Right ventricle myocardium inferior (tissue), 1 donor: ENCODE measurements at regions not wholly inside any gene's neighbourhood (a gene's known extent, or its start where the extent isn't known, plus 50 kb on each side); places are given as distances from the start of the nearest gene placed in this dataset.

Experiments
- ATAC-seq: fragments of 200-7000 bp; cut with Tn5 transposase; one replicate; pipeline ENCODE4 v1.9.1; 2020; ENCODE audit warnings: mild to moderate bottlenecking, moderate library complexity
- DNase-seq: peaks from one replicate; pipeline ENCODE4 v3.0.0; 2021; ENCODE audit errors: missing footprints
- intact Hi-C: fragments of 100-400 bp; cut with DNase I; formaldehyde crosslinking; loops from one replicate; pipeline ENCODE4 v1.11.0; 2022
- donor health status: DM: no; HTN: yes; CAD: no; lungs with severe emphysema.

DNA sequence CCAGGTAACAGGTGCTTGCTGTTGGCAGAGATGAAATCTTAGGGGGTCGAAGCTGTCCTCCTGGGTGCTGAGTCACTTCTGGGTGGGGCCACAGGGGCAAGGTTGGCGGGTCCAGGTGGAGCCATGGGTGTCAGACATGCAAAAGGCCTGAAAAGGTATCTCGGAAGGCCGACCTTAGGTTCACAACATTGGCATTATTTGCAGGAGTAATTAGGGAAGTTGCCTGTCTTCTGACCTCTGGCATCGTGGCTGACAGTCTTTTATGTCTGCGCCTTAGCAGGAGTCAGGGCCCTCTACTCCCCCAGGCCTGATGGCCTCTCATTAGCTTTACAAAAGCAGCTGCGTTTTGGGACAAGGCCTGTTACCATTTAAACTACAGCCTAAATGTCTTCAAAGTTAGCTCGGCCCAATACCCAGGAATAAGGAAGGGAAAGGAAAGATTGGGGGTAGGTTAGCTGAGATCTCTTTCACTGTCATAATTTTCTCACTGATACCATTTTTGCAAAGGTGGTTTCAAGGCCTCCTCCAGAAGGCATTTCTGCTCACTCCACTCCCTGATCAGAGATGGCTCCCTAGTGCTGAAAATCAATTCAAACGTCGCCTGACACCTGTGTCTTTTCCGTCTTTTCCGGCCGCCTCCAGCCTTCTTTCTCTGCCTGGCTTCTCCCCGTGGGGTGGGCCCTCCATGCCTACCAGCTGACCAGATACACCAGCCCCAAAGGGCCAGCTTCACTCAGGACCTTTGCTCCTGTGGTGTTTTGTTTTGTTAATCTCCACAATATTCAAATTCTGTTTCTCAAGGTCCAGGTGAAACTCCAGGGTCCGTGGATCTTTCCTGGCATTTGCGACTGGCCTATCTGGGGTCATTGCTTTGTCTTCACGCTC lies 90.8 kb downstream of the RHOB start:
- no peak for ATAC-seq
- intact Hi-C loops, result no loop called here
- no peak for DNase-seq

DNA sequence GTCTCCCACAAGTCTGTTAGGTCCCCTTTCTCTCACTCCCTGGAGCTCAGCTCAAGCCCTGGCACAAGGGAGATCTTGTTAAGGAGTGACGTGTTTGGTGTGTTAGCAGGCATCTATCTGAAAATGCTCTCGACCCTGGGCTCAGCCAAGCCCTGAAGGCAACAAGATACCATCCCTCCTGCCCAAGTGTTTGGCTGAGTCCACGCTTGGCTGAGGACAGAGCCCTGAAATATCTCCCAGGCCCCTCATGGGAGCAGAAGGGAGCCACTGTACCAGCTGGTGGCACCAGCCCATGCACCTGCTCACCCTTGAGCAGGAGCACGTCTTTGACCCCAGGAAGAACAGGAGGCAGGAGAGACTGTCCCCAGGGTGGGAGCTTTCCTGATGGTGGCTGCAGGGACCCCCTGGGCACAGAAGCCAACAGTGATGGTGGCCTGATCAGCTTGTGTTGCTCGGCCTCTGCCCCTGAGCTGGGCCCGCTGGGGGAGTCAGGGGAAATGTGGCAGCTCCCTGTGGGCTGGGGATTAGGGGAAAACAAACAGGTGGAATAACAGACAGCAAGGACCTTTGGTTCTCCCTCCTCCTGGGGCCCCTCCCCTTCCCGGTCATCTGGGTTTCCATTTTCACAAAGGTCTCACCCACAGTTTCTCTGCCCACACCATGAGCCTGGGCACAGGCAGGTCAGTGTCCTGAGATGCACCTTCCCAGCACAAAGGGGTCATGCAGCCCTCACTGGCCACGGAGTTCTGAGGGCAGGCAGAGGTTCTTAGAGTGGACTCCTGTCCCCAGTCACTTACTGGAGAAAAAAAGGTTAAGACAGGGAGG lies 91.6 kb downstream of the RHOB start:
- peak; percentile 27 for ATAC-seq
- DNase-seq, result no peak
- intact Hi-C loops, result no loop called here

DNA sequence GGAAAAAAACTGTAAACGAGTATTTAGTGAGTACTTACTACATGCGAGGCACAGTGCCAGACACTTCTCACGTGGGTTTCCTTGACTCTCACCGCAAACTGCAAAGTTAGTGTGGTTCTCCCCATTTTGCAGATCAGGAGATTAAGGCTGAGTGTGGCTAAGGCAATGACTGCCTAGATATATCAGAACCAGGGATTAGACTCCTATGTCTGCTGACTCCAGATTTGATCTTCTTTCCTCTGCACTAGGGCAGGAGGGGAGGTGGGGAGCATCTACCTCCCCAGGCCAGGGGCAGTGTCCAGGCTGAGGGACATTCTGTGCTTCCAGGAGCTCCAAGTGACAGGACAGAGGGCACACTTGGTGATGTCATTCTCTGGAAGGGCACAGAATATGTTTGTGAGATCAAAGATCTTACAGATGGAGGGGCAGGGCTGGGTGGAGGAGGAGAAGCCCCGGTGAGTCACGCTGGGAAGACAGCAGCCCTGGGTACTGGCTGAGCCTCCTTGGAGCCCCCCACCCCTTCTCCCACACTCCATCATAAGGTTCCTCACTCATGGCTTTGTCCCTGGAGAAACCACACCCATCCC lies 92.4 kb downstream of the RHOB start:
- no peak for ATAC-seq
- DNase-seq, result no peak
- intact Hi-C loops, result no loop called here

DNA sequence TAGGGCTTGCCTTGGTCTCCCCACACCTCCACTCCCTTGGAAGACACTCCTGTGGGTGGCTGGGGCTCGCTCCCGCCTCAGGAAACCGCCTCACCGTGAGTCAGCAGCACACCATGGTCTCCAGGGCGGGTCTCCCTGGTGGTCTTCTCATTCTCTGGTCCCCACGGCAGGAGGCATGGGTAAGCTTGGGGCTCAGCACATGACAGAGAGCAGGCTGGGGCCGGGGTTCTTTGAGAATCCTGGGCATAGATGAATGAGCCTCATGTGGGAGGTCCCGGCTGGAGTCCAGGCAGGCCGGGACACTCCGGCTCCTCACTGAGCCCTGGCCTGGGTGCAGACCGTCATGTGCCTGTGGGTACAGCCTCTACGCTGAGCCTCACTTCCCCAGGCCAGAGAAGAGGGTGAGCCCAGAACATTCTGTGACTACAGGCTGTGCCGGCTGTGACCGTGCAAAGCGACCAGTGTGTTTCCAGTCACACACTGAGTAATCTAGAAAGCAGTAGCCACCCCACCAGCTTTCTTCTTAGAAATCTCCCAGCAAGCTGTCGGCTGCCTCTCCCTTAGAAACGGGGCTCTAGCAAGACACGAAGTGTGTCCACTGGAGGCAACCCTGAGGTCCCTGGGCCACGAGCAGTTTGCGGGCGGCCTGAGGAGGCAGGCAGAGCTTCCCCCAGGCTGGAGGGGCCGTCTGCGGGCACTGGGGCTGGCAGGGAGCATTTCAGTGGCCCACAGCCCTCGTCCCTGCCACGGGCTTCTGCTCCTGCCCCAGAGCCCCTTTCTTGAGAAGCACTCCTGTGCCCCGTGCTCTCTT lies 93.1 kb downstream of the RHOB start:
- ATAC-seq, result no peak
- no peak for DNase-seq
- intact Hi-C loops, result no loop called here

DNA sequence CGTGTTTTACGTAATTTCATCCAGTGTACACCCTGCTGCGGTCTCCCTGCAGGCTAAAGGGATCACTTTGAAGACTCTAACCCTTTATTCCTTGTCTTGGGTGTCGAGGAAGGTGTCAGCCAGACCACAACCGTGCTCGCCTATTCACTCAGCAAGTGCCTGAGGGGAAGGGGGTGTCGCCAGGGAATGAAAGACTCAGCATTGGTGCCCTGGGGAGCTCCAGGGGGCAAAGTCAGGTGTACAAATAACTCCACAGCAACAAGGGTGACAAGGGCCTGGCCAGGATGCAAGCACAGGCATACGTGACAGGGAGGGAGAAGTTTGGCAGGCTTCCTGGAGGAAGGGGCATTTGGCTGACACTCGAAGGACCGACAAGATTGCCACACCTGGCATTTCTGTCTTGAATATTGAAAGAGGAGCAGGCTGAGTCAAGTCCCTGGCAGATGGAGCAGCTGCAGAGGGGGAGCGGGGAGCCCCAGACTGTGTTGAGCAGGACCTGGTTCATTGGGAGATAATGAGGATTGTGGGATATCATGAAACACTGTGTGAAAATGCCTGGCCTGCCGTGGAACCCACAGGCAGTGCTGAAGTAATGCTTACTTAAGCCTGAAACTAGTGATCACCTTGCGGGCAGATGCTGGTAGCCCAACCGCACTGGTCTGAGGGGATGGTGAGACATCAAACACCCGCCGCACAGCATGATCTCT lies 93.9 kb downstream of the RHOB start:
- DNase-seq (no peak), ATAC-seq (no peak)
- intact Hi-C loops, result no loop called here

DNA sequence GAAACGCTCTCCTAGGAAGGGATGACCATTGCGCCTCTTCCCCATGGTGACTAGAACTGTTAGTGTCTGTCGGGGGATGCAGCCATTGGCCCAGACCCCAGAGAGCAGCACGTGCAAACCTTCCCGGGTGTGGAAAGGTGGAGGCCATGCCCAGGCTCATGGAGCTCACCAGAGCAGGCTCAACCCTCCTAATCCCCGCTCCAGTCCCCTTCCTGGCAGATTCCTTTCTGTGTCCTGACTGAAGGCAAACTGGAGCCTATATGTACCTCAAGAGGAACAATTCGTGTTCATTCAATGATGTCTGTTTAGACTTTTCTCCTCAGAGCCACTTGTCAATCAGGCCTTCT lies 94.4 kb downstream of the RHOB start:
- ATAC-seq, result no peak
- intact Hi-C loops, result no loop called here
- no peak for DNase-seq

DNA sequence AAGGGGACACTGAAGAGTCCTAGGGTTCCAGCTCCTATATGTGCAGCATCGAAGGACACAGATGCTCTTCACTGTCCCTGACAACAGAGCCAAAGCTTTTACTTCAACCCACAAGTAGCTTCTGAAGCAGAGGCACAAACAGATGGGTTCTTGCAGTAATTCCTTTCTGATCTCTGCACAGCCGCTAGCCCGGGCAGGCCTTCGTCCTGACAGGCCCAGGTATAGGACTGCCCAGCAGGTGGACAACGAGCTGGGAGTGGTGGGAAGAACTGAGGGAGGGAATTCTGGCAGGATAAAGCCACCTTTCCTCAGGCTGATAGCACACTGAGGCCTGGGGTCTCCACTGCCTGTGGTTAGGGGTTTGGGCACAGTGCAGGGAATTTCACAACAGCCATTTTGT lies 94.8 kb downstream of the RHOB start:
- DNase-seq, result no peak
- intact Hi-C loops, result no loop called here
- no peak for ATAC-seq

DNA sequence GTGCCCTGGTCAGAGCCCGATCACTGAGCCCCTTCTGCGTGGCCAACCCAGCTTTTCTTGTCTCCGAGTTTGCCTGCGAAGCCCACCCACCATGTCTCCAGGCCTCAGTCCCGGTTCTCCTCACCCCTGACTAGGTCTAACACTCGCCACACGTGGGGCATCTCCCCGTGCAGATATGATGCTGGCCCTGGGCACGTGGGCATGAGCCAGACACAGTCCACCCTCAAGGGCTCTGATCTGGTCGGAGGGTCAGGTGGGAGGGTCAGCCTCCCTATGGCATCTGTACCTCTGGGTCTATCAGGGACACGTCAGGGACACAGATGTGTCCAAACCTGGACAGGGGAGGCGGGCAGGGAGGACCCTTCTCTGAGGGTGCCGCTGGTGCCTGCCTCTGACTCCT lies 95.4 kb downstream of the RHOB start:
- intact Hi-C loops, result no loop called here
- no peak for DNase-seq
- ATAC-seq, result no peak

DNA sequence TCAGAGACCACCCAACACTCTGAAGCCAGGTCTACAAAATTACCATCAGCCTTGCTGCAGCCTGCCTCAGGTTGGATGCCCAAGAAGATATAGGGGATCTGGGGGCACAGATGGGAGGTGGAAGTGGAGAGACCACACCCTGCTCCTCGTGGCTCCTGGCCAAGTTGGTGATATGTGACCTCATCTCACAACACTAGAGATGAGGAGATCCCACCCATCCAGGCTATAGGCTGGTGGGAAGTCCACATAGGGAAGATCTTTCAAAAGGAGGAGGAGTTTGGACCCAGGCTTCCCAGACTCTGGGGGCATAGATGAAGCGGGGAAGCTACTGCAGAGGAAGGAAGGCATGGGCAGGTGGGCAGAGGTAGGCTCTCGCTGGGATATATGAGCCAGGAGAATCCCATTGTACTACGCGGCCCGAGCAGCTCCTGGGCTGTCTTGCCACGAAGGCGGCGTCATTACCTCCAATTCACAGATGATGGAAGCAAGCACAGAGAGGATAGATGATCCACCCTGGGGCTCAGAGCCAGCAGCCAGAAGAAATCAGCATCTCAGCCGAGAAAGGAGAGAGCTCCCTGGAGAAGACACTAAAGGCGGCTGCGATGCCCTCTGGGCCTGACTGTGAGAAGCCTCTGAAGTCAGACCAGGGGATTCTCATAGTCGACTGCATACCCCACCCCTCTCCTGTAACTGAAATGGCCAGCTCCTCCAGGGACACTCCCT lies 96.0 kb downstream of the RHOB start:
- DNase-seq (no peak), ATAC-seq (no peak)
- intact Hi-C loops, result no loop called here

DNA sequence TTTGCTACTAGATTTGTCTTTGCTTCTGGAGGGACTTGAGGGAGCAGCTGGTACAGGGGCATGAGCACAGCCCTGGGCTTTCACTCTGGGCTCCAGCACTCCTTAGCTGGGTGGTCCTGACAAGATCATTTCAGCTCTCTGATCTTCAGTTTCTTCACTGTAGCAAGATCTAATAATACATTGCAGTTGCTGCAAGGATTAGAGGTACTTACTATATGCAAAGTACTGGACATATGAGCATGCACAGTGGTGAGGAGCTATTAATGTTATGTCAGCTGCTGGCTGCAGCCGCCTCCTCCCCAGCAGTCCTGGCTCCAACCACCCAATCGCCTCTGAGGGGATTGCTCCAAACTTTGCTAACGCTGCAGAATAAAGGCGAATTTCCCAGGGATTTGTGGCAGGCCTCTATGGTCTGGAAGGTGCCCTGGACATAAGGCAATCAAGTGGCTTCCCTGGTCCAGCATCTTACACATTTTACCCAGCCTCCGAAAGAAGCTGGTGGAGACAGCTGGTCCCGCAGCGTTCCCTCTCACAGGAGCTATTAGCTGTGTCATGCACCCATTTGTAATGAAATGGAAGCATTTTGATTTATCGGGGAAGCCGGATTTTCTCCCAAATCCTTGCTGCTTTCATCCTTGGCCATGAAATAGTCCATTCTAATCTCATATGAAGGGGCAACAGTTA lies 96.7 kb downstream of the RHOB start:
- intact Hi-C loops, result no loop called here
- ATAC-seq (peak; percentile 40), DNase-seq (no peak)

DNA sequence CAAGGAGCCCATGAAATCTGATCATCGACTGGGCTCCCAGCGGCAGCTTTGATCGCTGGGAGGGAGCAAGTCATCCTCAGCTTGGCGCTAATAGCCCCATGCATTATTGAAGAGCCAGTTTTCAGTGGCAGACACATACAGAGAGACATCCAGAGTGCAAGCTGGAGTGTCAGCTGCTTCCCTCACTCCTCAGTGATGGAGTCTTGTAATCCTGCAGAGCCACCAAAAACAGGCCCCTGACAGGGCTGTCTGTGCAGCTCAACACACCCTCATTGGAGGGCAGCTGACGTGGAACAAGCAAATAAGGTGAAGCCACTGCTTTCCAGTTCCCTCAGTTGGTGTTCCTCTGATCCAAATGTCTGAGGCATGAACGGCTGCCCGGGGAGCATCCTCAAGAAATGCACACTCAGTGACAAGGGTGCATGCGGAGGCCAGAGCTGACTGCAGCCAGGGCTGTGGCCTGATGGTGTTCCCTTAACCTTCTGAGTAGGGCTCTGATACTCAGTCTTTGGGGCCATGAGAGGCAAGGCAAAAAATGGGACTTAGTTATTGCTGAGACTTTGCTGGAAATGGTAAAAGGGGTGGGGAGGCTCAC lies 97.4 kb downstream of the RHOB start:
- ATAC-seq, result no peak

DNA sequence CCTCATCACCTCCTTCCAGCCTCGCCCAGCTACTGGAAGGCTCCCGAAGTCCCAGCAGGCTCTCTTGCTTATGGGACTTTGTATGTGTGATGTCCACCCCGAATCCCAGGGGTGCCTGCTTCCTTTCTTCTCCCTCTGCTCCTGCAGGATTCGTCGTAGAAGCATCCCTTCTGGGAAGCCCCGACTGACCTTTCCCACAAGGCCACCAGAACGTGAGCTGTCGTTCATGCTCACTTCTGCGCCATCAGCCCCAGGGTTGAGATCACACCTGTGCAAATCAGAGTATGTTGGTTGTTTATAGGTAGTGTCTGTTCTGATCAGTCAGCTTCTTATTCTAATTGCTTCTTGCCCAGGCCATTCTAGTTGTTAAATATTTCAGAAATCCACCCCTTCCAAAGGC lies 101.8 kb downstream of the HS1BP3 start:
- ATAC-seq, result no peak
- DNase-seq, result no peak
- intact Hi-C loops, result no loop called here

More for the DNA sequence above, 97.4 kb downstream of the RHOB start:
- no peak for DNase-seq
- intact Hi-C loops, result no loop called here

DNA sequence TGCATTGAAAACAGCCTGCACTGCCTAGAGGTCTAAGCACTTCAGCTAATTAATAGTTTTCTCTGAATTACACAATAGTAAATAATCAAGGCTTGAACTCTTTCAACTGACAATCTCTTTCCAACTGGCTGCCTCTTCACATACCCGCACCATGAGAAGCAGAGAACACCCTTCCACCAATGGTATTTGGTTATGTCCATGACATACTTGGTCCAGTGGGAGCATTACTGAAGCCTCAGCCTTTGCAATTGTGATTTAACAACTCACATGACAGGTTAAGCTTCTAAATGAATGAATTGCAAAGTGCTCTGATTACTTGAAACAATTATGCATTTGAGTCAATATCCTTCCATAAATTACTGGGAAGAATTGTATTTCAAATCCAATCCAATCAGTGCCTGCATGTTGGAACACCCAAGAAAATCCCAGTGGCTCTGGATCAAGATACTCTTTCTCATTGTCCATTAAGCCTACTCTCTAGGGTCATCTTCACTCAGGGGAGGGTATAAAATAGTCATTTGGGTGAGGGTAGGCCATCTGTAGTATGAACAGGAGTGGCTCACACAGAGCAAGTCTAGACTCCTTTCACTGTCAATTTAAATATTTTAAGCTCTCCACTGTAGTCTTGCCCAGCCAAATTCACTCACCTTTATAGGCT lies 101.1 kb downstream of the HS1BP3 start:
- intact Hi-C loops, result no loop called here
- DNase-seq, result no peak
- no peak for ATAC-seq

DNA sequence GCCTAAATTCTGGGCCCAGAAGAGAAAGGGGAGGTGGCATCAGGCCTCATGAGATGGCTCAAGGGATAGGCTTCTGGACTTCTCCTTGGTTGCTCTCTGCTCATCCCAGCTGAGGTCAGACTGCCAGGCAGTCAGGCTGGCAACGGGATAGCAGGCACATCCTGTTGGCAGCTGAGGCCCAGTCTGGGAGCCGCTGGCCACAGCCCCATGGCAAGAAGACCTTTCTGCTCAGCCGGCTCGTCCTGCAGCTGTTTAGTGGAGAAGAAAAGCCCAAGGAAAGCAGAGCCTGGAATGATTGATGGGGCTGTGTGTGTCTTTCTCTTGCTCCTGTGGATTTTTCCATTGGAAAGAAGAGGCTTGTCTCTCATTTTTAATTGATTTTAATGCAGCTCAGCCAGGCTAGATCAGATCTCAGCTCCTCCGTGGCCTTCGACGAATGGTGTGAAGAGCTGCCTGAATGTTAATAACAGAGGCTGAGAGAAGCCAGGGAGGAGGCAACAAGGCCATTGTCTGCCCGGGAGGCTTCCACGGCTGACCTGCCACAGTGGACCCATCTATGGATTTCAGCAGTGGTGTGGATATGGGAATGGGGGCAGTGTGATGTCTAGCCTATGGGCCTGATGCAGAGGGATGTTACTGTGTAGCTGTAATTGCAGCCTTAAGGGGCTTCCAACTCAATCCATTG lies 99.5 kb downstream of the HS1BP3 start:
- intact Hi-C loops, result no loop called here
- DNase-seq (no peak), ATAC-seq (peak; percentile 78)

DNA sequence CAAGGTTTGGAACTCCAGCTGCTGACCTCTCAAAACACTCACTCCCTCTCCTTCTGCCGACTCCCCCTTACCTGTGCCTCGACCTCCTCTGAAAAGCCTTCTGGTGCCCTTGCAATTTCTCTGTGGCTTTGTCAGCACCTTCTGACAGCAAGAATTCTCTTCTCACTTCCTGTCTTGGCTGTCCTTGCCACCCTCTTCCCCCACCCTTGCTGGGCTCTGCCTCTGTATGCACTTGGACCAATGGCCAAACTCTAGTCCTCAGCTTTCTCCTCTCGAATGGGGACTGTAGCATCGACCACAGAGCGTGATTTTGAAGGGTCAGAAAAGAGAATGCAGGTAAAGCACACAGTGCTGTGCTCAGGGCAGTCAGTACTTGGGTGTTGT lies 99.0 kb downstream of the HS1BP3 start:
- DNase-seq (no peak), ATAC-seq (no peak)
- intact Hi-C loops, result no loop called here

DNA sequence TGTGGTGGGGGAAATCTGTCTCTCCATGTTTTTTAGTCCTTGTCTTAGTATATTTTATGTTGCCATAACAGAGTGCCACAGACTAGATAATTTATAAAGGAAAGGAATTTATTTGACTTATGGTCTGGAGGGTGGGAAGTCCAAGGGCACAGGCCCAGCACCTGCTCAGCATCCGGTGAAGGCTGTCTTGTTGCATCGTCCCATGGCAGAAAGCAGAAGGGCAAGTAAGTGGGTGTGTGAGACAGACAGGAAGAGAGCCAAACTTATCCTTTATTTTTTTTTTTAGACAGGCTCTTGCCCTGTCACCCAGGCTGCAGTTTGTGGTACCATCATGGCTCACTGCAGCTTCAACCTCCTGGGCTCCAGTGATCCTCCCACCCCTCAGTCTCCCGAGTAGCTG lies 98.1 kb downstream of the HS1BP3 start:
- no peak for DNase-seq
- intact Hi-C loops, result no loop called here

More for the DNA sequence above, 98.1 kb downstream of the HS1BP3 start:
- no peak for ATAC-seq
